ENCODE measurements at regions not wholly inside any gene's neighbourhood (a gene's known extent, or its start where the extent isn't known, plus 50 kb on each side); places are given as distances from the start of the nearest gene placed in this dataset.

DNA sequence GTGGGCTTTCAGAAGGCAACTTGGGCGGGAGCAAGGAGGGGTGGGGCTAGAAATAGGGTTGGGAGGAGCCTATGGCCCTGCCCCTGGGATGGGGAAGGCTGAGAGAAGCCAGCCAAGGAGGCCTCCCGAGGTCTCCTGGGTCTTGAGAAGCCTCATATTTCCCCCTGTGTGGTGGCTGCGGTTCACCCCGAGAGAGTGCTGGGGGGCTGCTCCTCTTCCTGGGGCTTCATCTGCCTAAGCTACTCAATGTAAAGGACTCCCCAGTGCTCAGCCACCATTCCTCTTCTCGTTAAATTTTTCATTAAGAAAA lies 174.3 kb downstream of the SMAD6 start:
- Mint-ChIP-seq H3K9me3 (ENCODE audit: unreplicated experiment) (no peaks in the 10 kb centered on the region), H3K4me3 (ENCODE audit: unreplicated experiment) (no peak overlapping the region), H3K27ac (ENCODE audit: unreplicated experiment) (no peak overlapping the region), H3K27me3 (ENCODE audit: unreplicated experiment) (no peaks in the 10 kb centered on the region), H3K4me1 (ENCODE audit: unreplicated experiment) (peaks cover 46% of the 10 kb centered on the region), H3K36me3 (ENCODE audit: unreplicated experiment) (no peaks in the 10 kb centered on the region)
- DNase-seq (ENCODE audit: extremely low spot score, unreplicated experiment) = no peak
- TF ChIP-seq CTCF (IDR thresholded peaks at IDR 0.05) = no peak

DNA sequence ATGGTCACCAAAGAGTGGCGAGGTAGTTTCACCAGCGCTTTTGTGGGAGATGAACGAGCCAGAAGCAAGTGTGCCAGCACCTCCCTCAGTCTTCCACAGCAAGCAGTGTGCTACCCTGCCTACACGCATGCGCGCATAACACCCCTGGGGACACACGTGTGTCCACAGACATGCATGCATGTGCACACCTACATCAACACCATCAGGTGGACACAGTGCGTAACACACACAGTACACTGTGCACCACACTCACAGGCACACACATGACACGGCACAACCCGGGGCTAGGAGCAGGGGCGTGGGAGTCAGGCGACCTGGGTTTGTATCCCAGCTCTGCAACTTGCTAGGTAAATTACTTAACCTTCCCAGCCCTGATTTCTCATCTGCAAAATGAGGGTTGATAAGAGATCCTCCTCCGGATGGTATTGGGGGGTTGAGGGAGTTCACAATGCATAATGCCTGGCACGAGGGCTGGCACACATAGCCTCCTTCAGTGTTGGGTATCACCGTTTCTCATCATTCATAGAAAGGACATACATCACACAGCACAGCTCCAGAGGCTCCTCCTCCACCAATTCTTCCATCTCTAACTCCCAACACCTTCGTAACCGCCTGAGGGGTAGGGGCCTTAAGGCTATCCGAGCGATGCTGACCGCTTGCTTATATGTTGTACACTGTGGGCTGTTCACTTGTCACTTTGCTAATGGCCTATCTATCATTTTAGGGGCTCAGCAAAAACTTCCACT lies 174.9 kb downstream of the SMAD6 start:
- no peak overlapping the region for H3K27ac Mint-ChIP-seq (ENCODE audit: unreplicated experiment)
- H3K27me3 Mint-ChIP-seq (ENCODE audit: unreplicated experiment) = no peaks in the 10 kb centered on the region
- no peaks in the 10 kb centered on the region for H3K9me3 Mint-ChIP-seq (ENCODE audit: unreplicated experiment)
- H3K36me3 Mint-ChIP-seq (ENCODE audit: unreplicated experiment) = no peaks in the 10 kb centered on the region
- no peak overlapping the region for H3K4me3 Mint-ChIP-seq (ENCODE audit: unreplicated experiment)
- DNase-seq (ENCODE audit: extremely low spot score, unreplicated experiment) = peak; percentile 48
- no peak for TF ChIP-seq CTCF (IDR thresholded peaks at IDR 0.05)
- peaks cover 51% of the 10 kb centered on the region for H3K4me1 Mint-ChIP-seq (ENCODE audit: unreplicated experiment)

DNA sequence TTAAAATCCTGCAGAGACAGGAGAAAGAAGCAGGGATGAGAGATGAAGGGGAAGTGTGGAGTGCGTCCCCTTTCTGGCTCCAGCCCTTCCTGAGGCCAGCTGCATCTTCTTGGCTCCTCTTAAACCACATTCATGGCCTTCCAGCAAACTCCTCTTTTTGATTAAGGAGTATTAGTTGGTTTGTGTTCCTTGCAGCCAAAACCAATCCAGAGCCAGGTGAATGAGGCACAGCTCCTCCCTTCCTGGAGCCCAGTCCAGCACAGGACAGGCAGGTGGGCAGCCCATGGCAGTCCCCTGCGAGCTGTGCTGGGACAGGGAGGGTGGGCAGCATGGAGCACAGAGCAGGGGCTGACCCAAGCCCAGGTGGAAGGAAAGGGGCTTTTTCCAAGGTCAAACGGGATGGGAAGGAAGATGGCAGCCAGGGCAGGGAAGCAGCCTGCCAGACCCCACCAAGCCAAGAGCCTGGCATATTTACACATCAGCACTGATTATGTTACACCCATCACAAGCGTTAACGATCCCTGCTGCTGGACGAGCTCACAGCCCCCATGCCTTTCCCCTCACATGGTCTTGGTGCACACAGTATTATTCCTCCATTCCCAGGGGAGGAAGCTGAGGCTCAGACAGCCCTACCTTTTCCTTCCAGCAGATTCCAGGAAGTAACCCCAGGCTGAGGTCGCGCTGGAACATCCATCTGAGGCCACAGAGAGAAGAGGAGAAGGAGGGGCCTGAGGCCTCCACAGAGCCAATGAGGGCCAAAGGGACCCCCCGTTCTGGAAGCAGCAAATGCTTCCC lies 175.6 kb downstream of the SMAD6 start:
- no peak for TF ChIP-seq CTCF (IDR thresholded peaks at IDR 0.05)
- Mint-ChIP-seq H3K4me3 (ENCODE audit: unreplicated experiment) (no peak overlapping the region), H3K27me3 (ENCODE audit: unreplicated experiment) (no peaks in the 10 kb centered on the region), H3K36me3 (ENCODE audit: unreplicated experiment) (no peaks in the 10 kb centered on the region), H3K9me3 (ENCODE audit: unreplicated experiment) (no peaks in the 10 kb centered on the region), H3K27ac (ENCODE audit: unreplicated experiment) (peak overlapping the region; percentile 79), H3K4me1 (ENCODE audit: unreplicated experiment) (peaks cover 59% of the 10 kb centered on the region)
- peak; percentile 57 for DNase-seq (ENCODE audit: extremely low spot score, unreplicated experiment)

DNA sequence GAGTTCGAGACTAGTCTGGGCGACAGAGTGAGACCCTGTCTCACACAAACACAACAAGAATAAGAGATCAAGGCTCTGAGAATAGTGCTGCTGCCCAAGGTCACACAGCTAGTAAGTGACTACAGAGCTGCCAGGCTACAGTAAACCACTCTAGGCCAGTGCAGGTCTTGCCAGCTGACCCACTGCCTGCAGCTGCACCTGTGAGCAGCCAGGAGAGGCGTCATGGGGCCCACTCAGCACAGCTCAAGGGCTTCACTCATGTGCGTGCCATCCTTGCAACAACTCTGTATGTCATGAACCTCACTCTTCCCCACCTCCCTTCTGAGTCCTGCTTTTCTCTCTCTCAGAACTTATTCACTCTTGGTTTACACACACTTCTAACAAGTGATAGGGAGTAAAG lies 176.7 kb downstream of the SMAD6 start:
- no peak overlapping the region for H3K4me3 Mint-ChIP-seq (ENCODE audit: unreplicated experiment)
- H3K27me3 Mint-ChIP-seq (ENCODE audit: unreplicated experiment) = no peaks in the 10 kb centered on the region
- no peaks in the 10 kb centered on the region for H3K36me3 Mint-ChIP-seq (ENCODE audit: unreplicated experiment)
- H3K4me1 Mint-ChIP-seq (ENCODE audit: unreplicated experiment) = peaks cover 64% of the 10 kb centered on the region
- H3K9me3 Mint-ChIP-seq (ENCODE audit: unreplicated experiment) = no peaks in the 10 kb centered on the region
- TF ChIP-seq CTCF (IDR thresholded peaks at IDR 0.05) = no peak
- peak; percentile 59 for DNase-seq (ENCODE audit: extremely low spot score, unreplicated experiment)
- H3K27ac Mint-ChIP-seq (ENCODE audit: unreplicated experiment) = peak overlapping the region; percentile 23
